IMR-90 (cell line): ENCODE measurements at regions not wholly inside any gene's neighbourhood (a gene's known extent, or its start where the extent isn't known, plus 50 kb on each side); places are given as distances from the start of the nearest gene placed in this dataset.

Source experiments
- ATAC-seq: fragments of 200-7000 bp; cut with Tn5 transposase; 2 replicates; pipeline ENCODE4 v1.9.1; 2020; ENCODE audit warnings: low read depth, mild to moderate bottlenecking, moderate library complexity
- BruUV-seq: library from RNA; stranded (reverse); fragments of 400-500 nt; replicated peaks from 2 replicates; lab custom pipeline; 2021; lab: Mats Ljungman, UMichigan
- CTCF ChIA-PET: fragments of 300-600 bp; formaldehyde crosslinking; extraction: SDS; loops from one replicate; lab custom pipeline; 2021; ENCODE audit warnings: antibody characterized with exemption; lab: Yijun Ruan, JAX
- POLR2A ChIA-PET: fragments of 300-600 bp; sonication (Branson Sonifier 250); formaldehyde crosslinking; loops from one replicate; lab custom pipeline; 2022; ENCODE audit warnings: antibody characterized with exemption; ENCODE audit not compliant: unreplicated experiment; lab: Charles Lee
- DNase-seq: peaks from one replicate; pipeline ENCODE4 v3.0.0; 2013
- H2AFZ ChIP-seq: replicated peaks from 2 replicates; pipeline ENCODE3; 2013; ENCODE audit warnings: low read length, mild to moderate bottlenecking; ENCODE audit not compliant: poor library complexity
- H2AK5ac ChIP-seq: 2 replicates; pipeline ENCODE4 v1.6.1; 2013; ENCODE audit warnings: low read depth, low read length, inconsistent platforms
- H2AK9ac ChIP-seq: replicated peaks from 2 replicates; pipeline ENCODE3; 2013; ENCODE audit warnings: mild to moderate bottlenecking, low read depth, low read length, moderate library complexity; ENCODE audit not compliant: poor library complexity
- H2BK120ac ChIP-seq: 2 replicates; pipeline ENCODE4 v1.6.1; 2013; ENCODE audit warnings: low read depth, low read length, inconsistent platforms
- H2BK15ac ChIP-seq: 3 replicates; pipeline ENCODE4 v1.6.1; 2013; ENCODE audit warnings: low read depth, low read length, inconsistent platforms
- H2BK20ac ChIP-seq: 2 replicates; pipeline ENCODE4 v1.6.1; 2013; ENCODE audit warnings: low read depth, mild to moderate bottlenecking, inconsistent platforms, low read length, moderate library complexity
- H2BK5ac ChIP-seq: 2 replicates; pipeline ENCODE4 v1.6.1; 2013; ENCODE audit warnings: mild to moderate bottlenecking, low read depth, low read length, inconsistent platforms; ENCODE audit not compliant: poor library complexity, severe bottlenecking
- H3K14ac ChIP-seq: replicated peaks from 2 replicates; pipeline ENCODE4 v1.6.1; 2013; ENCODE audit warnings: low read depth, low read length, inconsistent platforms
- H3K18ac ChIP-seq: 2 replicates; pipeline ENCODE4 v1.6.1; 2013; ENCODE audit warnings: low read depth, low read length, control low read depth
- H3K23ac ChIP-seq: 2 replicates; pipeline ENCODE4 v1.6.1; 2013; ENCODE audit warnings: low read depth, low read length, inconsistent platforms
- H3K27ac ChIP-seq: 2 replicates; pipeline ENCODE4 v1.5.1; 2013; ENCODE audit warnings: mild to moderate bottlenecking, control low read depth, low read length; ENCODE audit not compliant: insufficient read depth
- H3K27me3 ChIP-seq: 2 replicates; pipeline ENCODE4 v1.6.1; 2013; ENCODE audit warnings: low read length; ENCODE audit not compliant: control insufficient read depth, insufficient read depth
- H3K36me3 ChIP-seq: 2 replicates; pipeline ENCODE4 v1.6.1; 2013; ENCODE audit warnings: low read length, mixed read lengths; ENCODE audit not compliant: control insufficient read depth, insufficient read depth
- H3K4ac ChIP-seq: 2 replicates; pipeline ENCODE4 v1.6.1; 2013; ENCODE audit warnings: low read depth, low read length, inconsistent platforms
- H3K4me1 ChIP-seq: 2 replicates; pipeline ENCODE4 v1.6.1; 2013; ENCODE audit warnings: low read length, mixed read lengths; ENCODE audit not compliant: control insufficient read depth, insufficient read depth
- H3K4me2 ChIP-seq: 2 replicates; pipeline ENCODE4 v1.6.1; 2013; ENCODE audit warnings: low read depth, mild to moderate bottlenecking, control low read depth, low read length, moderate library complexity
- H3K4me3 ChIP-seq: 2 replicates; pipeline ENCODE4 v1.5.1; 2013; ENCODE audit warnings: low read depth, mild to moderate bottlenecking, control low read depth, low read length, moderate library complexity; ENCODE audit not compliant: insufficient read depth
- H3K56ac ChIP-seq: 2 replicates; pipeline ENCODE4 v1.6.1; 2013; ENCODE audit warnings: low read length, inconsistent platforms; ENCODE audit not compliant: insufficient read depth; ENCODE audit errors: extremely low read depth
- H3K79me1 ChIP-seq, 2 experiments: 2 replicates each; pipeline ENCODE4 v1.6.1; 2013; ENCODE audit warnings: low read length in 2 of 2, inconsistent platforms in 1 of 2, low read depth in 1 of 2
- H3K9ac ChIP-seq: 2 replicates; pipeline ENCODE4 v1.6.1; 2013; ENCODE audit warnings: low read depth, low read length, control low read depth
- H3K9me1 ChIP-seq: 2 replicates; pipeline ENCODE4 v1.6.1; 2013; ENCODE audit warnings: low read length, inconsistent platforms; ENCODE audit not compliant: insufficient read depth
- H3K9me3 ChIP-seq: 2 replicates; pipeline ENCODE4 v1.6.1; 2013; ENCODE audit warnings: low read length; ENCODE audit not compliant: control insufficient read depth, insufficient read depth
- H4K20me1 ChIP-seq: 2 replicates; pipeline ENCODE4 v1.6.1; 2013; ENCODE audit warnings: low read length, inconsistent platforms; ENCODE audit not compliant: insufficient read depth
- H4K5ac ChIP-seq: 2 replicates; pipeline ENCODE4 v1.6.1; 2013; ENCODE audit warnings: mild to moderate bottlenecking, low read depth, low read length, control low read depth
- H4K8ac ChIP-seq, 2 experiments: 2 replicates each; pipeline ENCODE4 v1.6.1; 2013; ENCODE audit warnings: low read depth in 2 of 2, low read length in 2 of 2, control low read depth in 1 of 2, inconsistent platforms in 1 of 2
- H4K91ac ChIP-seq: 2 replicates; pipeline ENCODE4 v1.6.1; 2013; ENCODE audit warnings: low read depth, low read length, inconsistent platforms; ENCODE audit not compliant: insufficient read depth
- BHLHE40 ChIP-seq: fragments of 150-350 bp; IDR thresholded peaks from 2 replicates; pipeline ENCODE4 v1.6.1; 2016; ENCODE audit warnings: mild to moderate bottlenecking, low read depth, low read length
- CEBPB ChIP-seq: IDR thresholded peaks from 2 replicates; pipeline ENCODE4 v1.6.1; 2012; ENCODE audit warnings: low read depth, low read length, improper control_type of control experiment
- CHD1 ChIP-seq: IDR thresholded peaks from 2 replicates; pipeline ENCODE4 v1.6.1; 2012; ENCODE audit warnings: low read depth, low read length, improper control_type of control experiment
- CTCF ChIP-seq: conservative IDR thresholded peaks from 2 replicates; pipeline ENCODE4 v1.5.1; 2012; ENCODE audit warnings: mild to moderate bottlenecking, low read depth, low read length, improper control_type of control experiment
- ELK1 ChIP-seq: fragments of 150-350 bp; IDR thresholded peaks from 2 replicates; pipeline ENCODE4 v1.6.1; 2016; ENCODE audit warnings: low read depth, mild to moderate bottlenecking, low read length, moderate library complexity, borderline replicate concordance
- FOS ChIP-seq: fragments of 150-350 bp; IDR thresholded peaks from 2 replicates; pipeline ENCODE4 v1.6.1; 2016; ENCODE audit warnings: low read depth, low read length
- MAFK ChIP-seq: IDR thresholded peaks from 2 replicates; pipeline ENCODE4 v1.6.1; 2012; ENCODE audit warnings: low read depth, low read length, improper control_type of control experiment
- MAZ ChIP-seq: IDR thresholded peaks from 2 replicates; pipeline ENCODE4 v1.6.1; 2012; ENCODE audit warnings: low read depth, mild to moderate bottlenecking, low read length, improper control_type of control experiment, moderate library complexity, borderline replicate concordance
- MXI1 ChIP-seq: IDR thresholded peaks from 2 replicates; pipeline ENCODE4 v1.6.1; 2012; ENCODE audit warnings: low read depth, mild to moderate bottlenecking, low read length, moderate library complexity, borderline replicate concordance
- NFE2L2 ChIP-seq: fragments of 150-350 bp; IDR thresholded peaks from 2 replicates; pipeline ENCODE4 v1.6.1; 2016; ENCODE audit warnings: low read depth, mild to moderate bottlenecking, low read length
- RAD21 ChIP-seq: IDR thresholded peaks from 2 replicates; pipeline ENCODE4 v1.6.1; 2012; ENCODE audit warnings: low read length, improper control_type of control experiment
- RCOR1 ChIP-seq: IDR thresholded peaks from 2 replicates; pipeline ENCODE4 v1.6.1; 2012; ENCODE audit warnings: mild to moderate bottlenecking, low read length, improper control_type of control experiment; ENCODE audit not compliant: insufficient replicate concordance
- RFX5 ChIP-seq: IDR thresholded peaks from 2 replicates; pipeline ENCODE4 v1.8.0; 2012; ENCODE audit warnings: low read depth, mild to moderate bottlenecking, low read length, moderate library complexity
- SMC3 ChIP-seq: fragments of 150-350 bp; IDR thresholded peaks from 2 replicates; pipeline ENCODE4 v1.6.1; 2016; ENCODE audit warnings: low read depth, mild to moderate bottlenecking, antibody characterized with exemption, low read length, moderate library complexity
- USF2 ChIP-seq: fragments of 150-350 bp; IDR thresholded peaks from 2 replicates; pipeline ENCODE4 v1.6.1; 2017; ENCODE audit warnings: mild to moderate bottlenecking, antibody characterized with exemption, low read length, low read depth
- WGBS, 2 experiments: methylation state at CpG; one replicate each; pipeline versions ENCODE4 v1.1.5 to v1.1.7; 2013; ENCODE audit warnings: missing lambda C conversion rate in 2 of 2; ENCODE audit not compliant: insufficient read length in 1 of 2; ENCODE audit errors: extremely low coverage in 2 of 2; 5-methylcytosine and 5-hydroxymethylcytosine counted together
- dilution Hi-C: fragments of 300-500 bp; cut with HindIII; formaldehyde crosslinking; loops from one replicate; pipeline ENCODE4 v1.14.3; 2018; ENCODE audit warnings: low sequenced_read_pairs; ENCODE audit not compliant: unreplicated experiment
- in situ Hi-C: fragments of 300-500 bp; cut with MboI; formaldehyde crosslinking; loops from 3 replicates; pipeline ENCODE4 v1.14.3; 2019; ENCODE audit warnings: low sequenced_read_pairs, inconsistent platforms, mixed read lengths
- intact Hi-C: fragments of 100-400 bp; cut with micrococcal nuclease; formaldehyde crosslinking; loops from 2 replicates; pipeline ENCODE4 v1.10.0; 2022

GRCh38 chr2:236967499-236967783 is 118.2 kb upstream of the COPS8 start:
- Histone ChIP-seq H4K91ac (no peak overlapping the region), H3K4ac (no peak overlapping the region), H3K56ac (no peak overlapping the region), H3K27ac (no peak overlapping the region), H3K14ac (no peak overlapping the region), H2AK9ac (no peak overlapping the region), H3K9ac (no peak overlapping the region), H3K4me2 (no peak overlapping the region), H2AK5ac (no peak overlapping the region), H3K27me3 (peaks cover 27% of the 10 kb centered on the region), H4K8ac (no peak overlapping the region), H4K20me1 (no peaks in the 10 kb centered on the region), H3K9me3 (no peaks in the 10 kb centered on the region), H2BK15ac (no peak overlapping the region), H3K9me1 (no peaks in the 10 kb centered on the region), H3K18ac (no peak overlapping the region), H3K4me1 (no peaks in the 10 kb centered on the region; the same call in 1 of the 2 replicates), H2BK5ac (no peak overlapping the region), H4K5ac (no peak overlapping the region), H3K4me3 (no peak overlapping the region), H3K23ac (no peak overlapping the region), H3K79me1 (no peaks in the 10 kb centered on the region), H2AFZ (no peak overlapping the region), H3K36me3 (no peaks in the 10 kb centered on the region), H2BK120ac (no peak overlapping the region), H2BK20ac (no peak overlapping the region)
- intact Hi-C loops (no loop called here), dilution Hi-C loops (no loop called here), in situ Hi-C loops (no loop called here)
- WGBS, 2 experiments, result no CpG with 5 or more reads among the region's 4 CpGs
- DNase-seq, result no peak
- ChIA-PET CTCF (no interaction called here), POLR2A (no interaction called here)
- TF ChIP-seq MAZ (no peak), NFE2L2 (no peak), RFX5 (no peak), SMC3 (no peak), FOS (no peak), BHLHE40 (no peak), USF2 (no peak), CTCF (no peak), CHD1 (no peak), RCOR1 (no peak), MXI1 (no peak), CEBPB (no peak), ELK1 (no peak), RAD21 (no peak), MAFK (no peak)
- no TSS peak for BruUV-seq
- no peak for ATAC-seq
